RWPE1 (cell line): ENCODE measurements at regions not wholly inside any gene's neighbourhood (a gene's known extent, or its start where the extent isn't known, plus 50 kb on each side); places are given as distances from the start of the nearest gene placed in this dataset.

Experiments used
- CTCF ChIA-PET: fragments of 350-600 bp; sonication (Branson Sonifier 250); formaldehyde crosslinking; extraction: SDS; loops from one replicate; lab custom pipeline; 2021; lab: Yijun Ruan, JAX
- POLR2A ChIA-PET: fragments of 400-600 bp; formaldehyde crosslinking; extraction: SDS; loops from one replicate; lab custom pipeline; 2020; ENCODE audit warnings: antibody characterized with exemption; ENCODE audit not compliant: low non-redundant PET; lab: Yijun Ruan, JAX
- DNase-seq: peaks from one replicate; pipeline ENCODE4 v3.0.0; 2012; ENCODE audit warnings: low spot score
- H3K27ac ChIP-seq: fragments of 450-650 bp; 2 replicates; pipeline ENCODE4 v1.5.1; 2017
- CTCF ChIP-seq: fragments of 450-650 bp; conservative IDR thresholded peaks from 2 replicates; pipeline ENCODE4 v1.5.1; 2017; ENCODE audit warnings: low read depth, mild to moderate bottlenecking

- TF ChIP-seq CTCF, result no peak
- ChIA-PET POLR2A (no interaction called here), CTCF (no interaction called here)
Observed at GRCh38 chr16:65499566-65499965, 377.7 kb upstream of the CDH11 start.

GRCh38 chr16:65497571-65497970 is 375.7 kb upstream of the CDH11 start:
- no peak for DNase-seq
- H3K27ac ChIP-seq, result no peak overlapping the region
- CTCF ChIA-PET, result no interaction called here
- TF ChIP-seq CTCF, result no peak
- POLR2A ChIA-PET, result no interaction called here

More at GRCh38 chr16:65499566-65499965, 377.7 kb upstream of the CDH11 start:
- no peak for DNase-seq
- H3K27ac ChIP-seq, result no peak overlapping the region

- DNase-seq, result no peak
- POLR2A ChIA-PET, result no interaction called here
- H3K27ac ChIP-seq, result no peak overlapping the region
- CTCF ChIA-PET, result no interaction called here
- TF ChIP-seq CTCF, result no peak
Observed at GRCh38 chr16:65495106-65495505, 373.2 kb upstream of the CDH11 start.

GRCh38 chr16:65494609-65495008 is 372.7 kb upstream of the CDH11 start:
- ChIA-PET POLR2A (no interaction called here), CTCF (interaction anchor here (0.9 kb wide), 1 partner anchor 9 kb away, joined by 4 read pairs; no protein-coding TSS in a partner anchor)
- no peak for DNase-seq
- no peak overlapping the region for H3K27ac ChIP-seq
- no peak for TF ChIP-seq CTCF

- TF ChIP-seq CTCF, result no peak
Observed at GRCh38 chr16:65494080-65494479, 372.2 kb upstream of the CDH11 start.

GRCh38 chr16:65490286-65490685 is 368.4 kb upstream of the CDH11 start:
- no peak for TF ChIP-seq CTCF
- no peak overlapping the region for H3K27ac ChIP-seq
- CTCF ChIA-PET, result no interaction called here
- POLR2A ChIA-PET, result no interaction called here
- no peak for DNase-seq

More at GRCh38 chr16:65494080-65494479, 372.2 kb upstream of the CDH11 start:
- DNase-seq, result no peak
- ChIA-PET POLR2A (no interaction called here), CTCF (interaction anchor here (0.9 kb wide), 1 partner anchor 10 kb away, joined by 4 read pairs; no protein-coding TSS in a partner anchor)
- H3K27ac ChIP-seq, result no peak overlapping the region
